ENCODE measurements at regions not wholly inside any gene's neighbourhood (a gene's known extent, or its start where the extent isn't known, plus 50 kb on each side); places are given as distances from the start of the nearest gene placed in this dataset.
A peak's percentile ranks its signal among the peaks of the same experiment; 100 is the strongest.

DNA sequence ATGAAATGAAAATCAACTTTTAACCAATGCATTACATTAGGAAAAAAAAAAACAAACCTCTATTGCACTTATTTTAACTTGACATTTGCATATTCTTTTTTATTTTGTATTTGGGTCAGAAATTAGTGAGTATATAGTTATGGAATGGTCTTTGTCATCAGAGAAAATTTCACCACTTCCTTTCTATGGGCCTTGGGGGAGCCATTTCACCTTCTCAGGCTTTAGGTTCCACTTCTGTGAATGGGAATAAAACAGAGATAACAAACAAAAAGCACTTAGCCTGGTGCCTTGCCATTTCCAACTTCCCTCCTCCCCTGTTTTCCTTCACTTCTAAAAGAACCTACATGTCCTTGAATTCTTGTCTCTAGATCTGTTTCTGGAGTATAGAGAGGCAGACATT, 168.0 kb upstream of the STT3B start:
- no peak for TF ChIP-seq GATA2 (IDR thresholded peaks at IDR 0.05; ENCODE audit: insufficient read depth, insufficient read length, low read depth, low read length)
- no peak for TF ChIP-seq POLR2AphosphoS5 (IDR thresholded peaks at IDR 0.05; ENCODE audit: insufficient read depth, low read depth, low read length)
- TF ChIP-seq JUN (IDR thresholded peaks at IDR 0.05; ENCODE audit: borderline replicate concordance, insufficient read depth, insufficient read length, low read depth), result no peak
- TF ChIP-seq, protein P1, sequence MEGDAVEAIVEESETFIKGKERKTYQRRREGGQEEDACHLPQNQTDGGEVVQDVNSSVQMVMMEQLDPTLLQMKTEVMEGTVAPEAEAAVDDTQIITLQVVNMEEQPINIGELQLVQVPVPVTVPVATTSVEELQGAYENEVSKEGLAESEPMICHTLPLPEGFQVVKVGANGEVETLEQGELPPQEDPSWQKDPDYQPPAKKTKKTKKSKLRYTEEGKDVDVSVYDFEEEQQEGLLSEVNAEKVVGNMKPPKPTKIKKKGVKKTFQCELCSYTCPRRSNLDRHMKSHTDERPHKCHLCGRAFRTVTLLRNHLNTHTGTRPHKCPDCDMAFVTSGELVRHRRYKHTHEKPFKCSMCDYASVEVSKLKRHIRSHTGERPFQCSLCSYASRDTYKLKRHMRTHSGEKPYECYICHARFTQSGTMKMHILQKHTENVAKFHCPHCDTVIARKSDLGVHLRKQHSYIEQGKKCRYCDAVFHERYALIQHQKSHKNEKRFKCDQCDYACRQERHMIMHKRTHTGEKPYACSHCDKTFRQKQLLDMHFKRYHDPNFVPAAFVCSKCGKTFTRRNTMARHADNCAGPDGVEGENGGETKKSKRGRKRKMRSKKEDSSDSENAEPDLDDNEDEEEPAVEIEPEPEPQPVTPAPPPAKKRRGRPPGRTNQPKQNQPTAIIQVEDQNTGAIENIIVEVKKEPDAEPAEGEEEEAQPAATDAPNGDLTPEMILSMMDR (IDR thresholded peaks at IDR 0.05; ENCODE audit: extremely low read depth in 1 of 2, insufficient read depth in 1 of 2, low read depth in 1 of 2, low read length in 2 of 2), result no peak
- no peak for TF ChIP-seq EZH2 (IDR thresholded peaks at IDR 0.05; ENCODE audit: borderline replicate concordance, low read depth, low read length, severe bottlenecking)
- no peak for TF ChIP-seq MYC (IDR thresholded peaks at IDR 0.05; ENCODE audit: low read depth, low read length)
- Histone ChIP-seq H3K9me3 (replicated peaks; ENCODE audit: control insufficient read depth, insufficient read depth, low read length) (no peaks in the 10 kb centered on the region), H2AFZ (ENCODE audit: low read depth, low read length) (peak overlapping the region; percentile 66), H3K27ac (ENCODE audit: insufficient read depth, low read depth, low read length) (no peak overlapping the region), H3K4me2 (ENCODE audit: insufficient read depth, low read length) (no peak overlapping the region), H4K20me1 (replicated peaks; ENCODE audit: control insufficient read depth, extremely low read depth, insufficient read depth, low read length) (no peaks in the 10 kb centered on the region), H3K9ac (replicated peaks; ENCODE audit: extremely low read depth, insufficient read depth, low read length) (no peak overlapping the region), H3K79me2 (ENCODE audit: control insufficient read depth, insufficient read depth, low read length) (no peaks in the 10 kb centered on the region), H3K9me1 (replicated peaks; ENCODE audit: control insufficient read depth, extremely low read depth, insufficient read depth, low read length) (peaks cover 2% of the 10 kb centered on the region), H3K4me1 (ENCODE audit: control insufficient read depth, extremely low read depth, insufficient read depth, low read length) (no peaks in the 10 kb centered on the region), H3K27me3 (ENCODE audit: control insufficient read depth in 2 of 2, insufficient read depth in 2 of 2, low read length in 2 of 2) (no peaks in the 10 kb centered on the region), H3K4me3 (replicated peaks in 1 of 3; ENCODE audit: insufficient read depth in 1 of 3, low read depth in 1 of 3, low read length in 3 of 3) (no peak overlapping the region), H3K36me3 (ENCODE audit: control insufficient read depth in 2 of 2, extremely low read depth in 1 of 2, insufficient read depth in 2 of 2, low read length in 2 of 2) (no peaks in the 10 kb centered on the region)
- FAIRE-seq (no peak), DNase-seq (ENCODE audit: low read depth, low spot score) (no peak)
- CTCF ChIA-PET, result interaction anchor here (1.0 to 1.2 kb wide), 2 partner anchors 10 kb away, joined by 3 read pairs; no protein-coding TSS in a partner anchor
- intact Hi-C loops (cut with micrococcal nuclease), result no loop called here
- POLR2A ChIA-PET, result no interaction called here
- no TSS peak for BruUV-seq (replicated peaks)
- dilution Hi-C loops (cut with MboI; ENCODE audit: extremely low pct_ligation_motif_present, low sequenced_read_pairs), result no loop called here

DNA sequence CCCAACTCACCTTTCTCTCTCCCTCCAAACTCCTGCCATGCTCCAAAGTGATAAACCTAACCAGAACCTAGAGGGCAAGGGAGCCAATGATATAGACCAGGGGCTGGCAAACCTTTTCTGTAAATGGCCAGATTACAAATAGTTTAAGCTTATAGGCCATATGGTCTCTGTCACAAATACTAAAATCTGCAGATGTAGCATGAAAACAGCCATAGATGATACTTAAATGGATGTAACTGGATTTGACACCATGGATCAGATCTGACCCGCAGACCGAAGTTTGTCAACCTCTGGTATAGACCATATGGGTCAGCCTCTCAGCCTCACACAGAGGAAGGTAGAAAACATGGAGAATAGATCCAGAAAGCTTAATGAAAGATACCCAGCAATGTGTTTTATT, 165.2 kb upstream of the STT3B start:
- intact Hi-C loops (cut with micrococcal nuclease) (no loop called here), dilution Hi-C loops (cut with MboI; ENCODE audit: extremely low pct_ligation_motif_present, low sequenced_read_pairs) (no loop called here)
- DNase-seq (ENCODE audit: low read depth, low spot score), result no peak
- Histone ChIP-seq H3K9me3 (replicated peaks; ENCODE audit: control insufficient read depth, insufficient read depth, low read length) (no peaks in the 10 kb centered on the region), H3K4me3 (replicated peaks in 1 of 3; ENCODE audit: insufficient read depth in 1 of 3, low read depth in 1 of 3, low read length in 3 of 3) (no peak overlapping the region), H3K27ac (ENCODE audit: insufficient read depth, low read depth, low read length) (no peak overlapping the region), H3K79me2 (ENCODE audit: control insufficient read depth, insufficient read depth, low read length) (no peaks in the 10 kb centered on the region), H4K20me1 (replicated peaks; ENCODE audit: control insufficient read depth, extremely low read depth, insufficient read depth, low read length) (no peaks in the 10 kb centered on the region), H3K36me3 (ENCODE audit: control insufficient read depth in 2 of 2, extremely low read depth in 1 of 2, insufficient read depth in 2 of 2, low read length in 2 of 2) (no peaks in the 10 kb centered on the region), H3K4me2 (ENCODE audit: insufficient read depth, low read length) (no peak overlapping the region), H3K9me1 (replicated peaks; ENCODE audit: control insufficient read depth, extremely low read depth, insufficient read depth, low read length) (no peaks in the 10 kb centered on the region), H3K4me1 (ENCODE audit: control insufficient read depth, extremely low read depth, insufficient read depth, low read length) (no peaks in the 10 kb centered on the region), H2AFZ (ENCODE audit: low read depth, low read length) (no peak overlapping the region), H3K9ac (replicated peaks; ENCODE audit: extremely low read depth, insufficient read depth, low read length) (no peak overlapping the region), H3K27me3 (ENCODE audit: control insufficient read depth in 2 of 2, insufficient read depth in 2 of 2, low read length in 2 of 2) (no peaks in the 10 kb centered on the region)
- ChIA-PET CTCF (interaction anchor here (1.4 to 2.3 kb wide), 3 partner anchors 11 to 17 kb away, joined by 3 to 7 read pairs (median 6); no protein-coding TSS in a partner anchor), POLR2A (no interaction called here)
- BruUV-seq (replicated peaks), result no TSS peak
- TF ChIP-seq, protein P1 (IDR thresholded peaks at IDR 0.05; ENCODE audit: extremely low read depth in 1 of 2, insufficient read depth in 1 of 2, low read depth in 1 of 2, low read length in 2 of 2), result no peak
- TF ChIP-seq POLR2A (IDR thresholded peaks at IDR 0.05; ENCODE audit: low read depth, low read length) (no peak), FOS (IDR thresholded peaks at IDR 0.05; ENCODE audit: borderline replicate concordance, insufficient read depth, low read length) (no peak), MYC (IDR thresholded peaks at IDR 0.05; ENCODE audit: low read depth, low read length) (no peak), EZH2 (IDR thresholded peaks at IDR 0.05; ENCODE audit: borderline replicate concordance, low read depth, low read length, severe bottlenecking) (no peak), GATA2 (IDR thresholded peaks at IDR 0.05; ENCODE audit: insufficient read depth, insufficient read length, low read depth, low read length) (no peak), POLR2AphosphoS5 (IDR thresholded peaks at IDR 0.05; ENCODE audit: insufficient read depth, low read depth, low read length) (no peak), JUN (IDR thresholded peaks at IDR 0.05; ENCODE audit: borderline replicate concordance, insufficient read depth, insufficient read length, low read depth) (no peak)
- TF ChIP-seq, protein P2, sequence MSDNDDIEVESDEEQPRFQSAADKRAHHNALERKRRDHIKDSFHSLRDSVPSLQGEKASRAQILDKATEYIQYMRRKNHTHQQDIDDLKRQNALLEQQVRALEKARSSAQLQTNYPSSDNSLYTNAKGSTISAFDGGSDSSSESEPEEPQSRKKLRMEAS (IDR thresholded peaks at IDR 0.05; ENCODE audit: insufficient read depth, insufficient read length), result no peak
- FAIRE-seq, result no peak

Data from endothelial cell of umbilical vein (primary cell).